Ascending aorta (tissue), 2 donors: ENCODE measurements at regions not wholly inside any gene's neighbourhood (a gene's known extent, or its start where the extent isn't known, plus 50 kb on each side); places are given as distances from the start of the nearest gene placed in this dataset.

Source experiments
- DNase-seq, 2 donors: peaks; one replicate each; pipeline ENCODE4 v3.0.0-alpha.2; 2019; ENCODE audit warnings: low spot score in 2 of 2
- H3K27ac ChIP-seq, 2 donors: fragments of 200-600 bp; sonication (generic); one replicate each; pipeline ENCODE4 v1.5.1; 2016 to 2017; ENCODE audit warnings: mild to moderate bottlenecking in 1 of 2
- H3K27me3 ChIP-seq: fragments of 200-600 bp; sonication (generic); one replicate; pipeline ENCODE4 v1.5.1; 2017
- H3K36me3 ChIP-seq, 2 donors: fragments of 200-600 bp; sonication (generic); one replicate each; pipeline ENCODE4 v1.5.1; 2016
- H3K4me1 ChIP-seq, 2 donors: fragments of 200-600 bp; sonication (generic); one replicate each; pipeline ENCODE4 v1.5.1; 2016 to 2017; ENCODE audit warnings: mild to moderate bottlenecking in 1 of 2
- H3K4me3 ChIP-seq, 2 donors: fragments of 200-600 bp; sonication (generic); one replicate each; pipeline ENCODE4 v1.5.1; 2016 to 2017; ENCODE audit warnings: mild to moderate bottlenecking in 1 of 2
- H3K9me3 ChIP-seq, 2 donors: fragments of 200-600 bp; sonication (generic); one replicate each; pipeline ENCODE4 v1.5.1; 2016
- intact Hi-C: fragments of 100-400 bp; cut with DNase I; formaldehyde crosslinking; loops from one replicate; pipeline ENCODE4 v1.15.1; 2023
- TF ChIP-seq, protein P1 (sequence below), 3 experiments: fragments of 200-600 bp in 2 of 3; fragments of 450-650 bp in 1 of 3; sonication (generic) in 2 of 3; IDR thresholded peaks; one replicate each; pipeline ENCODE4 v1.5.1; 2016 to 2019; ENCODE audit warnings: antibody characterized with exemption in 3 of 3, mild to moderate bottlenecking in 1 of 3, moderate library complexity in 1 of 3

DNA sequence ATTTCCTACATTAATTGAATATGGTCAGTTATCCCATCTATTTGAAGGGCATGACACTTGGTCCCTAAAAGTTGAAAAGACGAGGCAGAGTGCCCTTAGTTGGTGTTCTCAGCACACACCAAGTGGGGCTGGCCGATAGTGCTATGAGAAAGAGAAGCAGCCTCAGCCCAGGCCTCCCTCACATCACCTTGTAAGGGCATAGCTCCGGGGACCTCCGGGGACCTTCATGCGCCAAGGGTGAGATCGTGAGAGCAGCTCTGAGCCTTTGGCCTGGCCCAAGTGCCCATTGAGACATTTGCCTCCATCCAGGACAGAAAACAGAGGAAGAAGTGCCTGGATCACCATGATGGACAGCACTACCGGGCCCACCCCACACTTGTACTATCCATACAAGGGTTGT is 244.3 kb upstream of the COPS8 start:
- H3K36me3 ChIP-seq = no peaks in the 10 kb centered on the region
- H3K4me3 ChIP-seq = no peak overlapping the region
- H3K27me3 ChIP-seq = no peaks in the 10 kb centered on the region
- TF ChIP-seq, protein P1, sequence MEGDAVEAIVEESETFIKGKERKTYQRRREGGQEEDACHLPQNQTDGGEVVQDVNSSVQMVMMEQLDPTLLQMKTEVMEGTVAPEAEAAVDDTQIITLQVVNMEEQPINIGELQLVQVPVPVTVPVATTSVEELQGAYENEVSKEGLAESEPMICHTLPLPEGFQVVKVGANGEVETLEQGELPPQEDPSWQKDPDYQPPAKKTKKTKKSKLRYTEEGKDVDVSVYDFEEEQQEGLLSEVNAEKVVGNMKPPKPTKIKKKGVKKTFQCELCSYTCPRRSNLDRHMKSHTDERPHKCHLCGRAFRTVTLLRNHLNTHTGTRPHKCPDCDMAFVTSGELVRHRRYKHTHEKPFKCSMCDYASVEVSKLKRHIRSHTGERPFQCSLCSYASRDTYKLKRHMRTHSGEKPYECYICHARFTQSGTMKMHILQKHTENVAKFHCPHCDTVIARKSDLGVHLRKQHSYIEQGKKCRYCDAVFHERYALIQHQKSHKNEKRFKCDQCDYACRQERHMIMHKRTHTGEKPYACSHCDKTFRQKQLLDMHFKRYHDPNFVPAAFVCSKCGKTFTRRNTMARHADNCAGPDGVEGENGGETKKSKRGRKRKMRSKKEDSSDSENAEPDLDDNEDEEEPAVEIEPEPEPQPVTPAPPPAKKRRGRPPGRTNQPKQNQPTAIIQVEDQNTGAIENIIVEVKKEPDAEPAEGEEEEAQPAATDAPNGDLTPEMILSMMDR (IDR thresholded peaks at IDR 0.05) = no peak
- intact Hi-C loops = loop anchor here (5.0 kb wide), 1 partner anchor 46 kb away; no protein-coding TSS in a partner anchor
- H3K9me3 ChIP-seq = no peaks in the 10 kb centered on the region
- peak overlapping the region; percentile 20 to 30 for H3K27ac ChIP-seq
- H3K4me1 ChIP-seq = peaks cover 3 to 7% of the 10 kb centered on the region in 2 donors
- peak in 1 of 2 donors; percentile 71 for DNase-seq

DNA sequence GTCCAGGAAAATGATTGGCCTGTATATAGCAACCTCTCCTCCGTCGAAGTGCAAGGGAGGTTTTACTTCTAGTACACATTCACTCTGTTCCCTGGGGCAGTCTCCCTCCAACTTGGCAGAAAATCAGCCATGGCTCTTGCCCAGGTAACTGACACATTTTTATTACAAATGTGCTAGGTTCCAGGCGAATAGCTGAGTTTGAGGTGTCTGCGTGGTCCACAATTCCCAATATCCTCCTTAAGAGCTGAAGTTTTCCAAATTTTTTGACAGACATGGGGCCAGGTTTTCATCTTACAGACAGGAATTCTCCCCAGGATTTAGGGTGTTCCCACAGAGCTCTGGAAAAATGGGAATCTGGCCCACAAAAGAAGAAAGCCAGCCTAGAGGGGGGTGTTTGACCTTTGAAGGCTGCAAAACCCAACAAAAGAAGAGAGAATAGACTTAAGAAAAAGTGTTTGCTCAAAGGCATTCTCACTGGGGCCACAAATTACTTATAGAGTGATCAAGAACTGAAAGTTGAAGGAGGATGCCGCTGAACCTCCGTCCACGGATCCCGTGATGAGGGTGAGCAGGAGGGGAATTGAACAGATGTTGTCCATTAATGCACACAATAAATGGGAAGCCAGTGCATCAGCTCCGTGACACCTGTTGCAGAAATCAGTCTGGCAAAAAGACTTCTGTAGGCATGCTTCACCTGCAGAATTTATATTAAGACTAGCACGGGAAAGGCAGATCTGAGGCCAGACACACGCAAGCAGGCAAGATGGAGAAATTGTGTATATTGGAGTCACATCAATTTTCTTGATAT is 242.3 kb upstream of the COPS8 start:
- peak overlapping the region; percentile 12 to 35 for H3K27ac ChIP-seq
- DNase-seq = peak in 1 of 2 donors; percentile 73
- H3K4me3 ChIP-seq = no peak overlapping the region
- H3K36me3 ChIP-seq = no peaks in the 10 kb centered on the region
- H3K27me3 ChIP-seq = no peaks in the 10 kb centered on the region
- H3K4me1 ChIP-seq = peaks cover 3 to 7% of the 10 kb centered on the region in 2 donors
- no peaks in the 10 kb centered on the region for H3K9me3 ChIP-seq
- intact Hi-C loops = loop anchor here (5.0 kb wide), 1 partner anchor 44 kb away; no protein-coding TSS in a partner anchor
- TF ChIP-seq, protein P1 (IDR thresholded peaks at IDR 0.05) = no peak

DNA sequence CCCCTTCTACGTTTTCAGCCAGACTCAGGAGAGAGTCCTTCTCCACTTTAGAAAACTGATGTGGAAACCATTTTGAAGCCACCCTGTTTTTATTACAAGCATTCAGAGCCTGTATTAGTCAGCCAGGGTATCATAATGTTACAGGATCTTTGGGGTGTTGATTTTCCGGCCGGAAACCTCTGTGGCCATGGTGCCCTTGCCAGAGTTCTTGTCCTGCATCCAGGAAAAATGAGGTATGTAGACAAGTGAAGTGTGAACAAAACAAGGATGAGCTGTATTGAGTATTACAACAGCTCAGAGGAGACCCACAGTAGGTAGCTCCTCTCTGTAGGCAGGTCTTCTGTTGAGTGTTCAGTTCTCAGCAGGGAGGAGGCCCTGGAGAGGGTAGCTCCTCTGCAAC is 241.0 kb upstream of the COPS8 start:
- no peak overlapping the region for H3K27ac ChIP-seq
- intact Hi-C loops = loop anchor here (5.0 kb wide), 1 partner anchor 43 kb away; no protein-coding TSS in a partner anchor
- TF ChIP-seq, protein P1 (IDR thresholded peaks at IDR 0.05) = no peak
- H3K4me3 ChIP-seq = no peak overlapping the region
- no peaks in the 10 kb centered on the region for H3K9me3 ChIP-seq
- no peak for DNase-seq
- no peaks in the 10 kb centered on the region for H3K36me3 ChIP-seq
- no peaks in the 10 kb centered on the region for H3K27me3 ChIP-seq
- H3K4me1 ChIP-seq = peaks cover 3 to 7% of the 10 kb centered on the region in 2 donors

DNA sequence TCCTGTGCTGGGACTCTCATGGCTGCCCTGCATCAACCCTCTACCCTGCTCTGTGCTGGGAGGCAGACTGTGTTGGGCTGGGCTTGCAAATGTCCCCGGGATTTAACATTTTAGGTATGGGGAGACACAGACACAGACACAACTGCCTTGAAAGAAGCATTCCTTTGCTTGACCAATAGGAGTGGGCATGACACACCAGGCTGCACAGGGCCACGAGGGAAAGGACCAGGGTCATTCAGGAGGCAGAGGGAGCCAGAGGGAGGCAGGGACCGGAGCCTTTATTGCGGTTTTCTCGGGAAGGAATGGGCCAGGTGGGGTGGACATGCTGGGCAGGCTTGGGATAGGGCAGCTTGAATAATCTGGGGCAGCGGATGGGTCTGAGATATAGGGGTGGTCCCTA is 238.7 kb upstream of the COPS8 start:
- Histone ChIP-seq H3K27ac (no peak overlapping the region), H3K4me1 (peaks cover 0 to 3% of the 10 kb centered on the region in 2 donors), H3K36me3 (no peaks in the 10 kb centered on the region), H3K9me3 (no peaks in the 10 kb centered on the region), H3K4me3 (no peak overlapping the region), H3K27me3 (no peaks in the 10 kb centered on the region)
- no peak for DNase-seq
- intact Hi-C loops = no loop called here
- TF ChIP-seq, protein P1 (IDR thresholded peaks at IDR 0.05) = no peak

DNA sequence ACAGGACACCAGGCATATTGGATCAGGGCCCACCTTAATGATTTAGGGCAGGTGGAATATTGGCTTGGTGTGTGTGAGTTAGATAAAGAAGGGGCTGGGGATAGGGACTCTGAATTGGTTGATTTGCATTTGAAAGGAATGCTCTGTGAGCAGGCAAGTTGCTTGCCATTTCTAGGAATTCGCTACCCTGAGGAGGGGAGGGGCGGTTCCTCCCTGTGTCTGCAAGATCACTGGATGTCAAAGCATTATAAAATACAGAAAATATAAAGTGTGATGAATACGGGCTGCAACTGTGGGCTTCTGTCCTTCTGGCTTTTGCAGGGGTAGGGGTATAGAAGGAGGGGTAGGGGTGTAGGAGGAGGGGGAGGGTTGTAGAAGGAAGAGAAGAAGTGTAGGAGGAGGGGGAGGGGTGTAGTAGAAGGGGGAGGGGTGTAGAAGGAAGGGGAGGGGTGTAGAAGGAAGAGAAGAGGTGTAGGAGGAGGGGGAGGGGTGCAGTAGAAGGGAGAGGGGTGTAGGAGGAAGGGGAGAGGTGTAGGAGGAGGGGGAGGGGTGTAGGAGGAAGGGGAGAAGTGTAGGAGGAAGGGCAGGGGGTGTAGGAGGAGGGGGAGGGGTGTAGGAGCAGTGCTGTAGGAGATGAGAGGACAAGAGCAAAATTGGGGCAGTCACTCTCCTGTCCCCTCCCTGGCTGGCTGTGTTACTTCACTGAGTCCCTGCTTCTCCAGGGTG is 238.0 kb upstream of the COPS8 start:
- H3K4me1 ChIP-seq = peaks cover 0 to 3% of the 10 kb centered on the region in 2 donors
- no peaks in the 10 kb centered on the region for H3K27me3 ChIP-seq
- H3K27ac ChIP-seq = no peak overlapping the region
- H3K4me3 ChIP-seq = no peak overlapping the region
- DNase-seq = no peak
- intact Hi-C loops = no loop called here
- H3K9me3 ChIP-seq = no peaks in the 10 kb centered on the region
- TF ChIP-seq, protein P1 (IDR thresholded peaks at IDR 0.05) = no peak
- H3K36me3 ChIP-seq = no peaks in the 10 kb centered on the region
